Neural progenitor cell (in vitro differentiated cells): ENCODE measurements at regions not wholly inside any gene's neighbourhood (a gene's known extent, or its start where the extent isn't known, plus 50 kb on each side); places are given as distances from the start of the nearest gene placed in this dataset.
A peak's percentile ranks its signal among the peaks of the same experiment; 100 is the strongest.

Experiments
- CTCF ChIP-seq: fragments of 200-600 bp; sonication (generic); IDR thresholded peaks from 2 replicates; pipeline ENCODE4 v1.5.1; 2017; ENCODE audit warnings: antibody characterized with exemption, mild to moderate bottlenecking
- EZH2 ChIP-seq: fragments of 200-600 bp; sonication (generic); IDR thresholded peaks from 2 replicates; pipeline ENCODE4 v1.6.1; 2017; ENCODE audit warnings: antibody characterized with exemption, mild to moderate bottlenecking, moderate library complexity

- TF ChIP-seq CTCF (peak; percentile 8), EZH2 (no peak)
Measured at GRCh38 chr11:106224172-106224571, 146.7 kb downstream of the AASDHPPT start.
